GM19238 (cell line): ENCODE measurements at regions not wholly inside any gene's neighbourhood (a gene's known extent, or its start where the extent isn't known, plus 50 kb on each side); places are given as distances from the start of the nearest gene placed in this dataset.

Experiments used
- DNase-seq: peaks from one replicate; pipeline ENCODE4 v3.0.0; 2011; ENCODE audit warnings: low spot score; ENCODE audit not compliant: insufficient read length

- no peak for DNase-seq
These were observed 113.8 kb upstream of the PPP2R2D start for GRCh38 chr10:131786756-131787605.

GRCh38 chr10:131787961-131788360 is 112.8 kb upstream of the PPP2R2D start:
- DNase-seq = no peak

GRCh38 chr10:131788386-131788785 is 112.4 kb upstream of the PPP2R2D start:
- DNase-seq = no peak

- DNase-seq = no peak
These were observed 111.3 kb upstream of the PPP2R2D start for GRCh38 chr10:131789516-131789915.

GRCh38 chr10:131790021-131790420 is 110.8 kb upstream of the PPP2R2D start:
- DNase-seq = no peak

GRCh38 chr10:131792011-131792651 is 108.7 kb upstream of the PPP2R2D start:
- DNase-seq = no peak

GRCh38 chr10:131792809-131793208 is 108.0 kb upstream of the PPP2R2D start:
- DNase-seq = no peak

GRCh38 chr10:131795761-131796160 is 105.0 kb upstream of the PPP2R2D start:
- DNase-seq = no peak

GRCh38 chr10:131797626-131798025 is 103.2 kb upstream of the PPP2R2D start:
- no peak for DNase-seq

- no peak for DNase-seq
These were observed 101.4 kb upstream of the PPP2R2D start for GRCh38 chr10:131799429-131799828.

GRCh38 chr10:131802156-131802915 is 98.5 kb upstream of the PPP2R2D start:
- no peak for DNase-seq

- DNase-seq = no peak
These were observed 97.8 kb upstream of the PPP2R2D start for GRCh38 chr10:131802996-131803395.

GRCh38 chr10:131803860-131804425 is 96.9 kb upstream of the PPP2R2D start:
- no peak for DNase-seq

- DNase-seq = no peak
These were observed 96.1 kb upstream of the PPP2R2D start for GRCh38 chr10:131804551-131805295.

- DNase-seq = no peak
These were observed 95.1 kb upstream of the PPP2R2D start for GRCh38 chr10:131805696-131806095.

GRCh38 chr10:131806146-131806545 is 94.7 kb upstream of the PPP2R2D start:
- no peak for DNase-seq

GRCh38 chr10:131806646-131807317 is 94.0 kb upstream of the PPP2R2D start:
- DNase-seq = no peak

- DNase-seq = no peak
These were observed 92.4 kb upstream of the PPP2R2D start for GRCh38 chr10:131808370-131808930.

GRCh38 chr10:131810036-131810804 is 90.6 kb upstream of the PPP2R2D start:
- no peak for DNase-seq
